ENCODE measurements at regions not wholly inside any gene's neighbourhood (a gene's known extent, or its start where the extent isn't known, plus 50 kb on each side); places are given as distances from the start of the nearest gene placed in this dataset.

GRCh38 chr11:110774138-110775014 is 62.1 kb upstream of the ARHGAP20 start:
- DNase-seq = no peak

- no peak for DNase-seq
These were observed 61.2 kb upstream of the ARHGAP20 start for GRCh38 chr11:110773442-110773841.

- DNase-seq = no peak
These were observed 60.6 kb upstream of the ARHGAP20 start for GRCh38 chr11:110772863-110773262.

- DNase-seq = no peak
These were observed 54.1 kb upstream of the ARHGAP20 start for GRCh38 chr11:110766316-110766715.

GRCh38 chr11:110764485-110764884 is 52.2 kb upstream of the ARHGAP20 start:
- DNase-seq = no peak

- peak in 1 of 2 experiments; percentile 37 for DNase-seq
These were observed 51.2 kb upstream of the ARHGAP20 start for GRCh38 chr11:110763249-110764011.

- no peak for DNase-seq
These were observed 50.4 kb upstream of the ARHGAP20 start for GRCh38 chr11:110762590-110762989.

Measured in NCI-H2081 (cell line).